Mesodermal cell (in vitro differentiated cells): ENCODE measurements at regions not wholly inside any gene's neighbourhood (a gene's known extent, or its start where the extent isn't known, plus 50 kb on each side); places are given as distances from the start of the nearest gene placed in this dataset.

Experiments
- H3K27ac ChIP-seq: 2 replicates; pipeline ENCODE4 v1.7.0; 2013; ENCODE audit warnings: mild to moderate bottlenecking, low read depth, low read length, moderate library complexity; ENCODE audit not compliant: severe bottlenecking
- H3K36me3 ChIP-seq: 2 replicates; pipeline ENCODE4 v1.7.1; 2013; ENCODE audit warnings: mild to moderate bottlenecking, low read length, moderate library complexity; ENCODE audit not compliant: control insufficient read depth, insufficient read depth
- H3K4me1 ChIP-seq: one replicate; pipeline ENCODE4 v1.7.1; 2013; ENCODE audit warnings: mild to moderate bottlenecking, low read length; ENCODE audit not compliant: insufficient read depth, control insufficient read depth, poor library complexity, severe bottlenecking
- H3K4me3 ChIP-seq: 2 replicates; pipeline ENCODE4 v1.7.0; 2013; ENCODE audit warnings: low read length, control low read depth, mild to moderate bottlenecking; ENCODE audit not compliant: insufficient read depth, poor library complexity, severe bottlenecking; ENCODE audit errors: extremely low read depth
- H3K9me3 ChIP-seq: 2 replicates; pipeline ENCODE4 v1.7.1; 2013; ENCODE audit warnings: mild to moderate bottlenecking, low read length, moderate library complexity; ENCODE audit not compliant: control insufficient read depth
- WGBS, 2 experiments: methylation state at CpG; one replicate each; pipeline ENCODE4 v1.1.5; 2013; ENCODE audit warnings: missing lambda C conversion rate in 2 of 2; ENCODE audit not compliant: insufficient coverage in 2 of 2; 5-methylcytosine and 5-hydroxymethylcytosine counted together

DNA sequence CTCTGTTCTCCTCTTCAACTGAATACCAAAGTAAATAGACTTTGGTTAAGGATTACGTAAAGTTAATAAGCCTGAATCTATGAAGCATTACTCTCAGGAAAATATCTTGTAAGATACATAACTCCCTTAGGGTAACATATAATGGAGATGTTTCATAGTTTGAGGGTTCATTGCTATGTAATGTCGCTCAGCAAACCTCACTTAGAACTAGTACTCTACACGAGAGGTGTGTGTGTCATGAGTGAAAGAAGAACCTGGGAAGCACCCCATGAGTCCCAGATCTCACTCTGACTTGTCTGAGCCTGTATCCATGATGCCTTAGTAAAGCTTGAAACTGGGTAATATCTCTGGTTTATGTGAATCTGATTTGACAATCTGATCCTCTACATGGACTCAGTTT is 429.5 kb upstream of the ANO3 start:
- no peaks in the 10 kb centered on the region for H3K36me3 ChIP-seq
- H3K4me1 ChIP-seq, result no peaks in the 10 kb centered on the region
- H3K27ac ChIP-seq, result no peak overlapping the region
- no peaks in the 10 kb centered on the region for H3K9me3 ChIP-seq
- 80% methylated on average over 1 of the region's 3 CpGs; no CpG with 5 or more reads in 1 of the 2 experiments for WGBS, 2 experiments
- H3K4me3 ChIP-seq, result no peak overlapping the region

DNA sequence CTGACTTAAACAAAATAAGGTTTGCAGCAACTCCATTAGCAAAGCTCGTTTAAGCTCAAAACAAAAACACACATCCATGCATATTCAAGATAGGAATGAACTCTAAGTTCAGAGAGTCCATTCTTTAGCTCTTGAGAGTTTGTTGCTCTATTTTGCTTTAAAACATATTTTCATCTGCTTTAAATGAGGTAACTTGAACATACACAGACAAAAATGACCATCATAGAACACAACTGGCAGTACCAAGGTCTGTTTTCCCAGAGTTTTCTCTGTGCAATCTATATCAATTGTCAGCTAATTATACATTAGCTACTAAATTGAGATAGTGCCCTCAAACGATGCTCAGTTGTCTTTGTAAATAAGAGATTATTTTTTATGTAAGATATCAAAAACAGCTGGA is 423.2 kb upstream of the ANO3 start:
- Histone ChIP-seq H3K4me3 (no peak overlapping the region), H3K27ac (no peak overlapping the region), H3K36me3 (no peaks in the 10 kb centered on the region), H3K9me3 (no peaks in the 10 kb centered on the region), H3K4me1 (no peaks in the 10 kb centered on the region)
- no CpG with 5 or more reads among the region's 2 CpGs for WGBS, 2 experiments

DNA sequence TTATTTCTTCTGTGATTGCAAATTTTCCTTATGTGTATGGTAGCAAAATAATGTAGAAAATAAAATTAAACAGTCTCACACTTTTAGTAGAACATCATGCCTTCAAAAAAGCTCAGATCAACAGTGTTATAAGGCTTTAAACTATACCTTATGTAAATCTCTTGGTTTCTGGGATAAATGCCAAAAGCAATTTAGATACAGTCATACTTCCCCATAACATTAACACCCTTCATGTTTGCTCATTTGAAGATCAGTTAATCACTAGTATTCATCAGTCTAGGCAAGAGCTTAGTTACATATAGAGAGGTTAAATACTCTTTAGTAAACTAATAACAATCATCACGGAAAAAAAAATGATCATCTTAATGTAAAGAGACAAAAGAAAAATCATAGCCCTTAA is 421.8 kb upstream of the ANO3 start:
- H3K27ac ChIP-seq, result no peak overlapping the region
- WGBS, 2 experiments, result no CpG with 5 or more reads among the region's 1 CpG
- no peaks in the 10 kb centered on the region for H3K4me1 ChIP-seq
- H3K9me3 ChIP-seq, result no peaks in the 10 kb centered on the region
- H3K4me3 ChIP-seq, result no peak overlapping the region
- no peaks in the 10 kb centered on the region for H3K36me3 ChIP-seq

GRCh38 chr11:25920356-25920755 is 411.6 kb upstream of the ANO3 start:
- Histone ChIP-seq H3K4me3 (no peak overlapping the region), H3K27ac (no peak overlapping the region), H3K4me1 (no peaks in the 10 kb centered on the region), H3K9me3 (no peaks in the 10 kb centered on the region), H3K36me3 (no peaks in the 10 kb centered on the region)
- WGBS, 2 experiments, result 40 to 67% methylated on average over 1 of the region's 1 CpG

DNA sequence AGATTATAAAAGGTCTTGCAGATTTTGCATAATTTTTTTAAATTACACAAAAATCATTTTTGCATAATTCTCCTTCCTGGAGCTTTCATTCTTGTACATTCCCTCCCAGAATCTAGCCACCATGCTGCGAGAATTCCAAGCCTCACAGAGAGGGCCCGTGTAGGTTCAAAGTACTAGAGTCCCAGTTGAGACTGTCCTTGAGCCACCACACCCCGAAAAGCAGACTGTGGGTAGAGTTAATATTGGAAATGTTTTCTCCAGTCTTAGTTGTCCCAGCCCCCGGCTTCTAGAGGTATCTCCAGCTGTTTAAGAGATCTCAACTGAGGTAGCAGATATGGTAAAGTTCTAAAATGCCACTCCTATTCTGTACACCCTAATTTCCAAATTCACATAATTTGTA is 407.3 kb upstream of the ANO3 start:
- Histone ChIP-seq H3K4me3 (no peak overlapping the region), H3K36me3 (no peaks in the 10 kb centered on the region), H3K9me3 (no peaks in the 10 kb centered on the region), H3K27ac (no peak overlapping the region), H3K4me1 (no peaks in the 10 kb centered on the region)
- 88 to 100% methylated on average over 1 to 2 of the region's 4 CpGs for WGBS, 2 experiments

DNA sequence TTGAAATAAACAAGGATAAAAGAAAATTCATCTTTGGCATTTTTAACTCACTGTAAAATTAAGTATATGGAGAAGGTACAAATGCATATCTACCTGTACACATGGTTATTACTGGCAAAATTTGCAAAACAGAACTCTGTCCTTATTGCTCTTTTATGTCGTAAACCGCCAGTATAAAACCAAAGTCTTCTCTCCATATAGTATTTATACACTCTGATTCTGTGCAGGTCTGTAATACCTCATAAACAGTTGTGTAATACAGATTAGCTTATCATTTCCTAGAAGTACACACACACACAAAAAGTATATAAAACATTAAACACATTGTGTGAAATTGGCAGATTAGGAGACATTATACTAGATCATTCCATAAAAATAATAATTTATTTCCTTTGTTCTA is 406.6 kb upstream of the ANO3 start:
- Histone ChIP-seq H3K36me3 (no peaks in the 10 kb centered on the region), H3K27ac (no peak overlapping the region), H3K9me3 (no peaks in the 10 kb centered on the region), H3K4me1 (no peaks in the 10 kb centered on the region), H3K4me3 (no peak overlapping the region)
- WGBS, 2 experiments, result 80% methylated on average over 1 of the region's 2 CpGs; no CpG with 5 or more reads in 1 of the 2 experiments

DNA sequence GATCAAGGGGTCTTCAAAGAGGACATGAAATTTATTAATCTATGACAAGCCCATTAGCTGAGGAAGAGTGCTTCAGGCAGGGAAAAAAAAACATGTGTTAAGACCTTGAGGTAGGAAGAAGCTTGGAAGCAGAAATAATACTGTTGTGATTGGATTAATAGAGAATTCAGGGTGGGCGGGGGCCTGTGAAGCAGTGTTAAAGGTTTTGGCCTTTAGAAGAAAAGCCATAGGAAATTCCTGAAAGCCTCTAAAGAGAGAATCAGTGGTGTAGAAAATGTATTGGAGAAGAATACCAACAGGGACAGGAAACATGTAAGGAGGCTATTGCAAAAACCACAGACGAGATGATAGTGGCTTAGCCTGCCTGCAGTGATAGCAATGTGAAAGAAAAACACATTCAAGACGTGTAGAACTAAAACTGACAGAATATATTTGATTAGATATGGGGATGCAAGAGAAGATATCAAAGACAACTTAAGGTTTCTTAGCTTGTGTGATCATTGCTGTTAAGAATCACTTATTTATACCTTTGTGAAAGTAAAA is 404.4 kb upstream of the ANO3 start:
- H3K27ac ChIP-seq, result no peak overlapping the region

DNA sequence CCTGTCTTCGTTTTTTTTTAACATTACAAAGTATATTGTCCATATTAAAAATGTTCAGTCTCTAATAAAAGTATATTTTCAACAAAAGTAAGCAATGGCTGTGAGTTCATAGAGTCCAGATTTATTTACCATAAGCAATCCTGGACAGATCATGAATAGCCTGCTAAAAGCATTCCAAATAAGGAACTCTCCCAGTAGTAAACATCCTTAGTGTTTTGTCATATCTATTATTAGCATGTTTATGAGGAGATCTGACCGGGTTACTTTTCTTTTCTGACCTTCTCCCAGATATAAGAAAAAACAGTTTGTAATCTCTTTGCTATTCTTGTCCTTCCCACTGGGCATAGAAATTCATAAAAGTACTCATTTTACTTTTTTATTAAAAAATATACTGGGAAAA is 403.9 kb upstream of the ANO3 start:
- no peak overlapping the region for H3K4me3 ChIP-seq
- no peak overlapping the region for H3K27ac ChIP-seq
- no CpG with 5 or more reads among the region's 2 CpGs for WGBS, 2 experiments
- no peaks in the 10 kb centered on the region for H3K36me3 ChIP-seq
- no peaks in the 10 kb centered on the region for H3K9me3 ChIP-seq
- no peaks in the 10 kb centered on the region for H3K4me1 ChIP-seq

More for the DNA sequence above, 404.4 kb upstream of the ANO3 start:
- Histone ChIP-seq H3K9me3 (no peaks in the 10 kb centered on the region), H3K4me3 (no peak overlapping the region), H3K36me3 (no peaks in the 10 kb centered on the region), H3K4me1 (no peaks in the 10 kb centered on the region)
- WGBS, 2 experiments, result 74 to 87% methylated on average over 3 of the region's 3 CpGs

- no CpG with 5 or more reads among the region's 1 CpG for WGBS, 2 experiments
- no peaks in the 10 kb centered on the region for H3K36me3 ChIP-seq
- no peak overlapping the region for H3K27ac ChIP-seq
These were observed 393.0 kb upstream of the ANO3 start for GRCh38 chr11:25938952-25939351.

GRCh38 chr11:25939691-25940090 is 392.2 kb upstream of the ANO3 start:
- no peak overlapping the region for H3K4me3 ChIP-seq
- H3K36me3 ChIP-seq, result no peaks in the 10 kb centered on the region
- no peak overlapping the region for H3K27ac ChIP-seq
- WGBS, 2 experiments, result 67% methylated on average over 1 of the region's 2 CpGs; no CpG with 5 or more reads in 1 of the 2 experiments
- H3K4me1 ChIP-seq, result no peaks in the 10 kb centered on the region
- H3K9me3 ChIP-seq, result no peaks in the 10 kb centered on the region

More at GRCh38 chr11:25938952-25939351, 393.0 kb upstream of the ANO3 start:
- H3K9me3 ChIP-seq, result no peaks in the 10 kb centered on the region
- no peak overlapping the region for H3K4me3 ChIP-seq
- no peaks in the 10 kb centered on the region for H3K4me1 ChIP-seq

DNA sequence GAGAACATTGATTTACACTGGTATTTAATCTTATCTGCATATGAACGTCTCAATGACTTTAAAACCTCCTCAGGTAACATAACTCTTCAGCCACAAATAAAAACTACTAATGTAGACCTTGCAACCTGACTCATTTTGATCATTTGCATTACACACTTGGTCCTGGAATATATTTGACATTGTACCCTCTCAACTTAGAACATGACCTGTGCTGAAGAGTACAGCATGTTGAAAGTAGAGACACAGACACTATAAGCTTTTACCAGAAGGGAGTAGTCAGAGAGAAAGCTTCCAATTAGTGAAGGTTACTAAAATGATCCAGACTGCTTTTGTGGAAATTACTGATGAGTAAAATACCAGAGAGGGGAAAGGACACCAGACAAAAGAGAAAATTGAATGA is 390.6 kb upstream of the ANO3 start:
- no peak overlapping the region for H3K4me3 ChIP-seq
- no peaks in the 10 kb centered on the region for H3K4me1 ChIP-seq
- 100% methylated on average over 1 of the region's 1 CpG for WGBS, 2 experiments
- H3K36me3 ChIP-seq, result no peaks in the 10 kb centered on the region
- no peaks in the 10 kb centered on the region for H3K9me3 ChIP-seq
- H3K27ac ChIP-seq, result no peak overlapping the region
